KMS-11 (cell line): ENCODE measurements at regions not wholly inside any gene's neighbourhood (a gene's known extent, or its start where the extent isn't known, plus 50 kb on each side); places are given as distances from the start of the nearest gene placed in this dataset.

Experiments used
- H2AFZ ChIP-seq: fragments of 200-600 bp; sonication (generic); 2 replicates; pipeline ENCODE4 v1.6.1; 2016; ENCODE audit warnings: antibody characterized with exemption, mixed run types, low read depth
- H3K27ac ChIP-seq: fragments of 200-600 bp; sonication (generic); 2 replicates; pipeline ENCODE4 v1.6.1; 2016; ENCODE audit warnings: mild to moderate bottlenecking, mixed run types
- H3K27me3 ChIP-seq: fragments of 200-600 bp; sonication (generic); 2 replicates; pipeline ENCODE4 v1.6.1; 2017; ENCODE audit warnings: mild to moderate bottlenecking, low read depth, mixed run types, moderate library complexity; ENCODE audit not compliant: insufficient read depth
- H3K36me3 ChIP-seq: fragments of 200-600 bp; sonication (generic); 2 replicates; pipeline ENCODE4 v1.6.1; 2017; ENCODE audit warnings: mild to moderate bottlenecking, mixed run types; ENCODE audit not compliant: insufficient read depth
- H3K4me1 ChIP-seq: fragments of 200-600 bp; sonication (generic); 2 replicates; pipeline ENCODE4 v1.6.1; 2016; ENCODE audit warnings: mild to moderate bottlenecking, low read depth, mixed run types; ENCODE audit not compliant: poor library complexity, severe bottlenecking
- H3K4me2 ChIP-seq: fragments of 200-600 bp; sonication (generic); 2 replicates; pipeline ENCODE4 v1.7.0; 2016; ENCODE audit warnings: mild to moderate bottlenecking, mixed run types
- H3K4me3 ChIP-seq: fragments of 200-600 bp; sonication (generic); IDR thresholded peaks from 2 replicates; pipeline ENCODE4 v1.6.1; 2017; ENCODE audit warnings: low read depth, low read length, mixed read lengths; ENCODE audit not compliant: insufficient read depth
- H3K79me2 ChIP-seq: fragments of 200-600 bp; sonication (generic); 2 replicates; pipeline ENCODE4 v1.6.1; 2016; ENCODE audit warnings: low read depth, mixed run types; ENCODE audit not compliant: insufficient read depth
- H3K9ac ChIP-seq: fragments of 200-600 bp; sonication (generic); 2 replicates; pipeline ENCODE4 v1.6.1; 2016; ENCODE audit warnings: mild to moderate bottlenecking, mixed run types
- H4K20me1 ChIP-seq: fragments of 200-600 bp; sonication (generic); 2 replicates; pipeline ENCODE4 v1.6.1; 2016; ENCODE audit warnings: mild to moderate bottlenecking, mixed run types; ENCODE audit not compliant: insufficient read depth
- TF ChIP-seq, protein P1 (sequence below): fragments of 200-600 bp; sonication (generic); conservative IDR thresholded peaks from 2 replicates; pipeline ENCODE4 v1.6.1; 2017; ENCODE audit warnings: low read depth, mild to moderate bottlenecking, antibody characterized with exemption, low read length, moderate library complexity, mixed read lengths

DNA sequence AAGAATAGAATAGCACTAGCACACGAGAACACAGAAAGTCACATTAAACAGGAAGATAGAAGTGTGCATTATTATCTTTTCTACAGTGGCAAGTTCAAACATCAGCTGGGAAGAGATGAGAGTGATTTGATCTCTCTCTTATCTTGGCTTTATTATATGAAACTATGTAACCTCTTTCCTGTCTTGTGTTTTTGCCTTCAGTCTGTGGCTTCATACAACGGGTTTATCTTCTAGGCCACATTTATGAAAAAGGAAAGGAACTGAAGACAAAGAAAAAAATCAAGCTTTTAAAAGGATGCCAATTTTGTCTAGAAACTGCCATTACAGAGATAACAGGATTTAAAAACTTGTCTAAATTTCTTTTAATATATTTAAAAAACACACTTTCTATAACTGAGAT lies 983.6 kb downstream of the RPA4 start:
- H3K4me1 ChIP-seq = no peaks in the 10 kb centered on the region
- TF ChIP-seq, protein P1, sequence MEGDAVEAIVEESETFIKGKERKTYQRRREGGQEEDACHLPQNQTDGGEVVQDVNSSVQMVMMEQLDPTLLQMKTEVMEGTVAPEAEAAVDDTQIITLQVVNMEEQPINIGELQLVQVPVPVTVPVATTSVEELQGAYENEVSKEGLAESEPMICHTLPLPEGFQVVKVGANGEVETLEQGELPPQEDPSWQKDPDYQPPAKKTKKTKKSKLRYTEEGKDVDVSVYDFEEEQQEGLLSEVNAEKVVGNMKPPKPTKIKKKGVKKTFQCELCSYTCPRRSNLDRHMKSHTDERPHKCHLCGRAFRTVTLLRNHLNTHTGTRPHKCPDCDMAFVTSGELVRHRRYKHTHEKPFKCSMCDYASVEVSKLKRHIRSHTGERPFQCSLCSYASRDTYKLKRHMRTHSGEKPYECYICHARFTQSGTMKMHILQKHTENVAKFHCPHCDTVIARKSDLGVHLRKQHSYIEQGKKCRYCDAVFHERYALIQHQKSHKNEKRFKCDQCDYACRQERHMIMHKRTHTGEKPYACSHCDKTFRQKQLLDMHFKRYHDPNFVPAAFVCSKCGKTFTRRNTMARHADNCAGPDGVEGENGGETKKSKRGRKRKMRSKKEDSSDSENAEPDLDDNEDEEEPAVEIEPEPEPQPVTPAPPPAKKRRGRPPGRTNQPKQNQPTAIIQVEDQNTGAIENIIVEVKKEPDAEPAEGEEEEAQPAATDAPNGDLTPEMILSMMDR = no peak
- no peak overlapping the region for H3K9ac ChIP-seq
- no peak overlapping the region for H3K4me3 ChIP-seq
- no peaks in the 10 kb centered on the region for H3K36me3 ChIP-seq
- H4K20me1 ChIP-seq = no peaks in the 10 kb centered on the region
- H2AFZ ChIP-seq = no peak overlapping the region
- no peaks in the 10 kb centered on the region for H3K27me3 ChIP-seq
- H3K27ac ChIP-seq = no peak overlapping the region
- no peak overlapping the region for H3K4me2 ChIP-seq
- H3K79me2 ChIP-seq = no peaks in the 10 kb centered on the region

GRCh38 chrX:97876697-97877407 lies 993.1 kb downstream of the RPA4 start:
- Histone ChIP-seq H3K36me3 (no peaks in the 10 kb centered on the region), H3K27ac (no peak overlapping the region), H3K79me2 (no peaks in the 10 kb centered on the region), H3K4me3 (no peak overlapping the region), H3K4me2 (no peak overlapping the region), H3K4me1 (no peaks in the 10 kb centered on the region), H3K27me3 (no peaks in the 10 kb centered on the region), H2AFZ (no peak overlapping the region), H4K20me1 (no peaks in the 10 kb centered on the region), H3K9ac (no peak overlapping the region)
- TF ChIP-seq, protein P1 = no peak

GRCh38 chrX:97882306-97882705 lies 998.6 kb downstream of the RPA4 start:
- H3K9ac ChIP-seq = no peak overlapping the region
- H2AFZ ChIP-seq = no peak overlapping the region
- no peaks in the 10 kb centered on the region for H4K20me1 ChIP-seq
- no peaks in the 10 kb centered on the region for H3K36me3 ChIP-seq
- no peaks in the 10 kb centered on the region for H3K27me3 ChIP-seq
- H3K4me2 ChIP-seq = no peak overlapping the region
- H3K27ac ChIP-seq = no peak overlapping the region
- TF ChIP-seq, protein P1 = no peak
- H3K79me2 ChIP-seq = no peaks in the 10 kb centered on the region
- H3K4me3 ChIP-seq = no peak overlapping the region
- H3K4me1 ChIP-seq = no peaks in the 10 kb centered on the region

DNA sequence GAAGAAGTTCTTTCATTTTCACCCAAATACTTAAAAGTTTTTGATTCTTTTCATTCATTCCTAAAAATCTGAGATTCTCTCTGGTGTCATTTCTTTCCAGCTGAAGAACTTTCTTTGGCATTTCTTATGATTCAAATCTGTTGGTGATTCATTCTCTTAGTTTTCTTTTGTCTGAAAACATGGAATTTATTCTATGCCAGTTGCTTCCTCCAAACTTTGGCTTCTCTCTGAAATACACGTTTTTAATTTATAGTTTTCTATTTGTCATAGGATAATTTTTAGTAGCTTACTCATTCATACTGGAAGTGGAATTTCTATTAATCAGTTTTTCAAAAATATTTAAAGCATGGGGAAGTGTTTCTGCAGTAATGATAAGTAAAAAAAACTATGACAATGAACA lies 1012.0 kb downstream of the RPA4 start:
- H3K36me3 ChIP-seq = no peaks in the 10 kb centered on the region
- no peak overlapping the region for H3K27ac ChIP-seq
- no peak overlapping the region for H3K4me2 ChIP-seq
- H3K79me2 ChIP-seq = no peaks in the 10 kb centered on the region
- H2AFZ ChIP-seq = no peak overlapping the region
- no peak overlapping the region for H3K9ac ChIP-seq
- H3K27me3 ChIP-seq = no peaks in the 10 kb centered on the region
- H3K4me1 ChIP-seq = no peaks in the 10 kb centered on the region
- no peak overlapping the region for H3K4me3 ChIP-seq
- TF ChIP-seq, protein P1 = no peak
- H4K20me1 ChIP-seq = no peaks in the 10 kb centered on the region
